ACC112 (cell line): ENCODE measurements at regions not wholly inside any gene's neighbourhood (a gene's known extent, or its start where the extent isn't known, plus 50 kb on each side); places are given as distances from the start of the nearest gene placed in this dataset.
"Not testable (repeated sequence)": the region's sequence is repeated elsewhere in the genome, so short reads cannot be mapped to it uniquely, and the experiment has no call there.

ENCODE experiments used
- H2AFZ ChIP-seq: fragments of 200-600 bp; sonication (generic); one replicate; pipeline ENCODE4 v1.6.0; 2017; ENCODE audit warnings: antibody characterized with exemption, low read length; ENCODE audit not compliant: unreplicated experiment
- H3K27ac ChIP-seq: fragments of 200-600 bp; sonication (generic); 2 replicates; pipeline ENCODE4 v1.5.1; 2014; ENCODE audit warnings: low read depth, mild to moderate bottlenecking, antibody characterized with exemption, low read length, moderate library complexity
- H3K27me3 ChIP-seq: fragments of 200-600 bp; sonication (generic); 2 replicates; pipeline ENCODE4 v1.6.1; 2014; ENCODE audit warnings: mild to moderate bottlenecking, antibody characterized with exemption, low read length, moderate library complexity, mixed read lengths; ENCODE audit not compliant: insufficient read depth
- H3K36me3 ChIP-seq: fragments of 200-600 bp; sonication (generic); 2 replicates; pipeline ENCODE4 v1.6.1; 2016; ENCODE audit warnings: mild to moderate bottlenecking, antibody characterized with exemption, low read length, moderate library complexity, mixed read lengths; ENCODE audit not compliant: insufficient read depth
- H3K4me1 ChIP-seq: fragments of 200-600 bp; sonication (generic); one replicate; pipeline ENCODE4 v1.6.1; 2016; ENCODE audit warnings: low read length, mixed read lengths; ENCODE audit not compliant: insufficient read depth, unreplicated experiment, control insufficient read depth
- H3K4me3 ChIP-seq: fragments of 200-600 bp; sonication (generic); 2 replicates; pipeline ENCODE4 v1.5.1; 2014; ENCODE audit warnings: mild to moderate bottlenecking, low read depth, low read length
- H3K79me2 ChIP-seq: fragments of 200-600 bp; sonication (generic); one replicate; pipeline ENCODE4 v1.6.0; 2016; ENCODE audit warnings: low read length; ENCODE audit not compliant: control insufficient read depth, unreplicated experiment, insufficient read depth

GRCh38 chr9:78406146-78406545, 109.2 kb downstream of the PSAT1 start:
- H3K27me3 ChIP-seq = peaks cover 68% of the 10 kb centered on the region
- no peak overlapping the region for H3K27ac ChIP-seq
- no peaks in the 10 kb centered on the region for H3K4me1 ChIP-seq

GRCh38 chr9:78406933-78407332, 110.0 kb downstream of the PSAT1 start:
- no peak overlapping the region for H3K27ac ChIP-seq
- H3K4me3 ChIP-seq = no peak overlapping the region

More at GRCh38 chr9:78406146-78406545, 109.2 kb downstream of the PSAT1 start:
- no peak overlapping the region for H3K4me3 ChIP-seq
- no peaks in the 10 kb centered on the region for H3K79me2 ChIP-seq
- H3K36me3 ChIP-seq = no peaks in the 10 kb centered on the region
- no peak overlapping the region for H2AFZ ChIP-seq

GRCh38 chr9:78407636-78408312, 110.8 kb downstream of the PSAT1 start:
- no peak overlapping the region for H3K4me3 ChIP-seq
- no peak overlapping the region for H2AFZ ChIP-seq
- peaks cover 52% of the 10 kb centered on the region for H3K27me3 ChIP-seq
- H3K36me3 ChIP-seq = no peaks in the 10 kb centered on the region
- no peak overlapping the region for H3K27ac ChIP-seq
- no peaks in the 10 kb centered on the region for H3K79me2 ChIP-seq
- H3K4me1 ChIP-seq = no peaks in the 10 kb centered on the region

More at GRCh38 chr9:78406933-78407332, 110.0 kb downstream of the PSAT1 start:
- peaks cover 60% of the 10 kb centered on the region for H3K27me3 ChIP-seq
- no peaks in the 10 kb centered on the region for H3K79me2 ChIP-seq
- no peaks in the 10 kb centered on the region for H3K36me3 ChIP-seq
- H3K4me1 ChIP-seq = no peaks in the 10 kb centered on the region
- no peak overlapping the region for H2AFZ ChIP-seq

- Histone ChIP-seq H2AFZ (no peak overlapping the region), H3K36me3 (no peaks in the 10 kb centered on the region), H3K4me3 (no peak overlapping the region), H3K79me2 (no peaks in the 10 kb centered on the region), H3K27me3 (peaks cover 46% of the 10 kb centered on the region), H3K27ac (no peak overlapping the region), H3K4me1 (no peaks in the 10 kb centered on the region)
Measured at GRCh38 chr9:78408388-78408787, 111.5 kb downstream of the PSAT1 start.

- not testable (repeated sequence) for H3K36me3 ChIP-seq, H3K4me3 ChIP-seq, H3K27ac ChIP-seq, H3K79me2 ChIP-seq, H3K4me1 ChIP-seq, H2AFZ ChIP-seq
- peaks cover 38% of the 10 kb centered on the region for H3K27me3 ChIP-seq
Measured at GRCh38 chr9:78409928-78410510, 113.1 kb downstream of the PSAT1 start.

GRCh38 chr9:78422309-78422708, 125.4 kb downstream of the PSAT1 start:
- Histone ChIP-seq H3K4me1 (no peaks in the 10 kb centered on the region), H2AFZ (no peak overlapping the region), H3K79me2 (no peaks in the 10 kb centered on the region), H3K27me3 (0 out of 2 replicates have a peak, but pooled peaks cover 3% of the 10 kb centered on the region), H3K4me3 (no peak overlapping the region), H3K27ac (no peak overlapping the region), H3K36me3 (no peaks in the 10 kb centered on the region)

- H3K4me3 ChIP-seq = no peak overlapping the region
- H3K27me3 ChIP-seq = 0 out of 2 replicates have a peak, but pooled peaks cover 3% of the 10 kb centered on the region
- no peaks in the 10 kb centered on the region for H3K79me2 ChIP-seq
- no peaks in the 10 kb centered on the region for H3K4me1 ChIP-seq
- H3K27ac ChIP-seq = no peak overlapping the region
- no peaks in the 10 kb centered on the region for H3K36me3 ChIP-seq
- no peak overlapping the region for H2AFZ ChIP-seq
Measured at GRCh38 chr9:78424299-78424698, 127.4 kb downstream of the PSAT1 start.

- Histone ChIP-seq H3K27ac (no peak overlapping the region), H3K4me3 (no peak overlapping the region; the same call in 1 of the 2 replicates), H3K27me3 (0 out of 2 replicates have a peak, but pooled peaks cover 3% of the 10 kb centered on the region), H3K79me2 (no peaks in the 10 kb centered on the region), H3K4me1 (no peaks in the 10 kb centered on the region), H2AFZ (no peak overlapping the region), H3K36me3 (no peaks in the 10 kb centered on the region)
Measured at GRCh38 chr9:78428640-78429039, 131.7 kb downstream of the PSAT1 start.

GRCh38 chr9:78430387-78430786, 133.5 kb downstream of the PSAT1 start:
- Histone ChIP-seq H3K79me2 (no peaks in the 10 kb centered on the region), H3K4me1 (no peaks in the 10 kb centered on the region), H2AFZ (no peak overlapping the region), H3K27me3 (peaks cover 10% of the 10 kb centered on the region; the same call in 1 of the 2 replicates), H3K4me3 (no peak overlapping the region), H3K27ac (no peak overlapping the region), H3K36me3 (no peaks in the 10 kb centered on the region)

GRCh38 chr9:78431039-78431438, 134.1 kb downstream of the PSAT1 start:
- not testable (repeated sequence) for H3K4me1 ChIP-seq, H3K79me2 ChIP-seq, H3K27ac ChIP-seq, H2AFZ ChIP-seq, H3K4me3 ChIP-seq, H3K36me3 ChIP-seq, H3K27me3 ChIP-seq

- Histone ChIP-seq H3K27me3 (peaks cover 13% of the 10 kb centered on the region), H2AFZ (no peak overlapping the region), H3K4me3 (no peak overlapping the region)
Measured at GRCh38 chr9:78436873-78437272, 139.9 kb downstream of the PSAT1 start.

More at GRCh38 chr9:78436873-78437272, 139.9 kb downstream of the PSAT1 start:
- H3K27ac ChIP-seq = no peak overlapping the region
- no peaks in the 10 kb centered on the region for H3K36me3 ChIP-seq
- H3K4me1 ChIP-seq = peaks cover 5% of the 10 kb centered on the region
- no peaks in the 10 kb centered on the region for H3K79me2 ChIP-seq
